Lower leg skin (tissue), 3 donors: ENCODE measurements at regions not wholly inside any gene's neighbourhood (a gene's known extent, or its start where the extent isn't known, plus 50 kb on each side); places are given as distances from the start of the nearest gene placed in this dataset.

ENCODE experiments used
- CTCF ChIP-seq, 3 donors: fragments of 450-650 bp; IDR thresholded peaks; one replicate each; pipeline ENCODE4 v1.5.1; 2016; ENCODE audit warnings: antibody characterized with exemption in 3 of 3, mild to moderate bottlenecking in 3 of 3, moderate library complexity in 2 of 3
- POLR2A ChIP-seq, 2 donors: fragments of 450-650 bp; IDR thresholded peaks; one replicate each; pipeline ENCODE4 v1.6.1; 2016 to 2017; ENCODE audit warnings: antibody characterized with exemption in 2 of 2, mild to moderate bottlenecking in 1 of 2, moderate library complexity in 1 of 2

DNA sequence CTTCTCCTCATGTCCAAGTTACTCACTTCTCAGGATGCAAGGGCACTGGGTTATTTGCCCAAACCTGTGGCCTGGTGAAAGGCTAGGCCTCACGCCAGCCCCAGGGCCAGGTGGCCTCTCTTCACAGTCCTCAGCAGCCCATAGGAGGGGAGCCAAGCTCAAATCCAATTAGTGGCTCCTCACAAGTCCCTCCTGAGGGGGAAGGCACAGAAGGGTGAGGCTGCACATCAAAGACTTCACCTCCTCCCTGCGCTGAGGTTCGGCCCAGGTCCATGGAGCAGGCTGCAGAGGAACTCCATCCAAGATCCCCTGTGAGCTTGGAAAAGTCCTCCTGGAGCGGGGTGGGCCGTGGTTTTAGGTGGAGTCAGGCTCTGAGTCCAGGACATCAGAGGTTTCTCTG lies 320.0 kb downstream of the FOXL1 start:
- TF ChIP-seq POLR2A (IDR thresholded peaks at IDR 0.05) (no peak), CTCF (IDR thresholded peaks at IDR 0.05) (no peak)
